Stimulated activated CD4-positive, alpha-beta T cell treated with anti-CD3 and anti-CD28 coated beads, Interleukin-1b, Interleukin-23, amount 100 ng/mL, for 24 hours (primary cell): ENCODE measurements at regions not wholly inside any gene's neighbourhood (a gene's known extent, or its start where the extent isn't known, plus 50 kb on each side); places are given as distances from the start of the nearest gene placed in this dataset.

ENCODE experiments used
- DNase-seq, 4 experiments: peaks; one replicate each; pipeline ENCODE4 v3.0.0-alpha.2; 2020; ENCODE audit warnings: low read depth in 4 of 4, low spot score in 1 of 4

GRCh38 chr5:89498699-89499098 lies 615.7 kb upstream of the MEF2C start:
- no peak for DNase-seq

GRCh38 chr5:89493414-89493813 lies 610.4 kb upstream of the MEF2C start:
- no peak for DNase-seq

GRCh38 chr5:89484962-89485361 lies 602.0 kb upstream of the MEF2C start:
- DNase-seq, result no peak

- no peak for DNase-seq
Observed at GRCh38 chr5:89480406-89481007, 597.5 kb upstream of the MEF2C start.

- no peak for DNase-seq
Observed at GRCh38 chr5:89478851-89479250, 595.9 kb upstream of the MEF2C start.

- DNase-seq, result no peak
Observed at GRCh38 chr5:89473196-89473595, 590.2 kb upstream of the MEF2C start.

GRCh38 chr5:89471541-89471940 lies 588.6 kb upstream of the MEF2C start:
- no peak for DNase-seq

- DNase-seq, result no peak
Observed at GRCh38 chr5:89471115-89471514, 588.1 kb upstream of the MEF2C start.

- no peak for DNase-seq
Observed at GRCh38 chr5:89470658-89471057, 587.7 kb upstream of the MEF2C start.

- DNase-seq, result no peak
Observed at GRCh38 chr5:89458332-89458656, 575.3 kb upstream of the MEF2C start.

GRCh38 chr5:89457411-89458331 lies 574.7 kb upstream of the MEF2C start:
- DNase-seq, result no peak

- DNase-seq, result no peak
Observed at GRCh38 chr5:89452081-89452480, 569.1 kb upstream of the MEF2C start.

GRCh38 chr5:89451263-89451662 lies 568.3 kb upstream of the MEF2C start:
- DNase-seq, result no peak

GRCh38 chr5:89450149-89450538 lies 567.2 kb upstream of the MEF2C start:
- no peak for DNase-seq

- DNase-seq, result no peak
Observed at GRCh38 chr5:89449392-89450148, 566.6 kb upstream of the MEF2C start.

- no peak for DNase-seq
Observed at GRCh38 chr5:89447027-89447426, 564.0 kb upstream of the MEF2C start.

GRCh38 chr5:89445106-89445745 lies 562.2 kb upstream of the MEF2C start:
- no peak for DNase-seq

- DNase-seq, result no peak
Observed at GRCh38 chr5:89444088-89444487, 561.1 kb upstream of the MEF2C start.

- DNase-seq, result no peak
Observed at GRCh38 chr5:89443508-89443907, 560.5 kb upstream of the MEF2C start.

GRCh38 chr5:89441965-89442364 lies 559.0 kb upstream of the MEF2C start:
- DNase-seq, result no peak

- DNase-seq, result no peak
Observed at GRCh38 chr5:89440670-89441069, 557.7 kb upstream of the MEF2C start.
